NCI-H2227 (cell line): ENCODE measurements at regions not wholly inside any gene's neighbourhood (a gene's known extent, or its start where the extent isn't known, plus 50 kb on each side); places are given as distances from the start of the nearest gene placed in this dataset.

ENCODE experiments used
- DNase-seq: peaks from one replicate; lab custom pipeline; 2025; ENCODE audit not compliant: unreplicated experiment; lab: John Stamatoyannopoulos, UW

- no peak for DNase-seq
Observed at GRCh38 chr9:90012949-90013348, 408.1 kb downstream of the GADD45G start.

DNA sequence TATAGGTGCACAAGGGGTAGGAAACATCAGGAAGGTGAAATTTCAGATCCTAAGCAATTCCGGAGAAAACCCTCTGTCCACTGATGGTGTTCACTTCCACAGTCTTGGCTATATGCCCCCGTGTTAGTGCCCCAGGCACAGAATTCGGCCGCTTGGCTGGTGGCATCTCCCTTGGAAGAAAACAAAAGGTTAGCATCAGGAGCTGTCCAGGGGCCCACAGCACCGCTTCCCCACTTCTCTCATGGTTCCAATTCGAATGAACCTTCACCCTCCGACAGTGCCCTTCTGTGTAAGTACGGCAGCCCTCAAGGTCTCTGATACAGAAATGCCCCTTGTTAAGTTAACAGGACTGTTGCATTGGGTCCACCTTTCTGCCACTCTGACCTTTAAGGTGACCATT is 409.0 kb downstream of the GADD45G start:
- DNase-seq = no peak

GRCh38 chr9:90014421-90014820 is 409.6 kb downstream of the GADD45G start:
- no peak for DNase-seq

DNA sequence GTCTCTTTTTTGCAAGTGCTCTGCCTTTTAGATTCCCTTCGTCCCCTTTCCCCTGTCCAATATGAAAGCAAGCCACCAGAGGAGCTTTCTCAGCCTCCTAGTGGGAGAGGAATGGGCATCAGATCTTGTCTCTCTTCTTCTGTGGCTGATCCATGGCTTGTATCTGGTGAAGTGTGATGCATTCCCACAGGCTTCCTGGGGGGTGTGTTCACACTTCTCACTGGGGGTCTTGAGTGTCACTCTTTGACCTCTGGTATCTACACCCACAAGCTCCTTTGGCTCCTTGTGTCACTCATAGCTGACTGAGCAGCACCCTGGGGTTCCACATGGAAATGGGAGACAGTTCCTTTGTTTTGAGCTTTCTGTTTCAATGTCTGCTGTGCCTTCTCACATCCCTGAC is 411.5 kb downstream of the GADD45G start:
- no peak for DNase-seq

GRCh38 chr9:90017679-90018078 is 412.9 kb downstream of the GADD45G start:
- DNase-seq = no peak

DNA sequence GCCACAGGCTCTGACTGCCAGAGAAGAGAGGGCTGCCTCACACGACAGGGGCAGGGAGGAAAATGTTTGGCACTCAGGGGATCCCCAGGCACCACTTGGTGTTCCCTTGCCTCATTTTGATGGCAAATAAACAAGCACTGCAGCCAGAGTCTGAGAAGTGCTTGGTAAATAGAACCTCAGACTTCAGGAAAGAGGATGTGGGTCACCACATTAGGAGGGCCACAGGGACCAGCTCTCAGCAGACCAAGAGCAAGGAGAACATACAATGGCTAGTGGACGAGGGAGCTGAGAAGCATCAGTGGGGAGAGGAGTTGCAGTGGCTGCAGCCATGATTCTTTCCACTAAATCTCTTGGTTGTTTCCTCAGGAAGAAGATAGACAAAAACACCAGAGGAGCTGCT is 413.9 kb downstream of the GADD45G start:
- no peak for DNase-seq

DNA sequence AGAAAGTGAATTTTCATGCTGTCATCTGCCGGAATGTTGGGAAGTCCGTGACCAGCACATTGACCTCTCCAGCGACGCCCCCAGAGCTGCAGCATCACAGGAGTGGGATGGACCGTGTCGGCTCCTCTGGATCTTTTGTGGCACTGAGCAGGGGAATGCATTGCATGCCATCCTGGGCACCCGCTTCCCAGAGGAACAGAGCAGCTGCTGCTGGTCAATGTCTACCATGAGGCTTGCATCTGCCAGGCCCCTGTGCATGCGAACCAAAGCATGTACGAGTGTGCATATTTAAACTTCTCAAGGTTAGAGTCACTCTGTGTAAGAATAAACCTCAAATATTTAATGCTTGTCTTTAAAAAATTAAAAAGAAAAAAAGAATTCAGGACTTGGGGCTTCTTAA is 414.8 kb downstream of the GADD45G start:
- DNase-seq = no peak

DNA sequence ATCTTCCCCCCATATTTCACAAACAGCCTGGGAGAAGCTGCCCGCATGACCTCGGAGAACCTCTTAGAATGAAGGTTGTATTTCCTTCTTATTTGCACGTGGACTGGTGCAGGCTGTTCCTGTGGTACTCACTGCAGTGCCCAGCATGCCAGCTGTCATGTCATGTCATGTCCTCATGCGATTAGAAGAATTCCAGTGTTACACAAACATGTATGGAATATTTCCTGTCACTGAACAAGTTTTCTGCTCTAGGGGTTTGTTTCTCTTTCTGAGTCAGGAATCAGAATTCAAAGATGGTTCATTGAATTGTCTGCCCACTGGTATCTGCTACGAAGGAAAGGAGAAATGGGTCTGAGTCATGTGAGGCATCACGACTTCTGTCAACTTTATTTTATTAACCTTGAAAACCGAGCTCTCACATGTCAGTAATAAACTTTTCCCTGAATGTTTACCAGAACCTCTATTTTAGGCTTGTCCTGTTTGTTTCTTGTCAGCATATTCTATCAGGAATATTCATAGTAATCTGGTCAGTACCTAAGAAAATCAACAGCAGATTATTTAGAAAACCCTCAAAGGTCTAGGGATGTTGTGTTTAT is 415.6 kb downstream of the GADD45G start:
- DNase-seq = no peak

DNA sequence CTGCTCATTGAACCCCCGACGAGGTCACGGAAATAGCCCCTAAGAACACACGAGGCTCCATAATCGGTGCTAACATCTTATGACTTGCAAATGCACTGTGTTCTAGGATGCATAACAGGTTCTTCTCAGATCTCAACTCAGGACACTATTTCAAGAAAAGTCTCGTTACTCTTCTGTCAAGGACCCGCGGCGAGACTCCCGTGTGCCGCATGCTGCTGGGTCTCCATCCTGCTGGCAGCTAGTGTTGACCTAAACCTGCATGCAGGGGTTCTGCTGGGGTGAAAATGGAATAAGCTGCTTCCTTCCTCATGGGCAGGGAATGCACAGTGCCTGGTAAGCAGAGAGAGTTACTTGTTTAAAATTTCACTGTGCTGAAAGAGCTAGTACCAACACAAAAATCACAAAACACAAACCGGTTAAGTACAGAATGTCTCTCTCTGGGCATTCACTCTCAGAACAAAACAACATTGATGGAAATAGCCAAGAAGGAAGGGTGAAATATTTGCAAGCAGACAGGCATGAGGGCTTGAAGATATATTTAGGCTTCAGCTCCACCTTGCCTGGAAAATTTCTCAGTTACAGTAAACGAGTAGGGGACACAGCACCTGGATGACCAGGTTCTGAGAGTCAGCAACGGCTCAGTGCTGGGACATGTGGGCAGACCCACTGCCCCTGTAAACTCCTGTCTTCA is 416.5 kb downstream of the GADD45G start:
- no peak for DNase-seq

- DNase-seq = no peak
Observed at GRCh38 chr9:90022474-90022873, 417.7 kb downstream of the GADD45G start.

DNA sequence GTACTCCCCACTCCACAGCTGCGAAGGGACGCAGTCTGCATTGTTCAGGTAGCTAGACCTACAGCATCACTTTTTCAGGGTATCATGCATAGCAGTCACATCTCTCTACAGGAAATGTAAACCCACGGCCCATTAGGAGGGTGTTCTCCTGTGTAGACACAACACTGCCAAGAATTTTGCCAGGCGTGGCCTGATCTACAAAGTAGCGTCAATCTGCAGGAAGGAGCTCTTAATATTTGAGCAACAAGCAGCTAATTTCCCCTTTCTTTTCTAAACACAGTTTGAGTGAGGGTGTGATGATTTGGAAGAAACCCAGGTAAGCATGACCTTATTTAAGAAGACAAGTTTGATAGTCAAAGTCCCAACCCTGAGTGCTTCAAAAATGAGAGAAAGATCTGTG is 419.0 kb downstream of the GADD45G start:
- DNase-seq = no peak

DNA sequence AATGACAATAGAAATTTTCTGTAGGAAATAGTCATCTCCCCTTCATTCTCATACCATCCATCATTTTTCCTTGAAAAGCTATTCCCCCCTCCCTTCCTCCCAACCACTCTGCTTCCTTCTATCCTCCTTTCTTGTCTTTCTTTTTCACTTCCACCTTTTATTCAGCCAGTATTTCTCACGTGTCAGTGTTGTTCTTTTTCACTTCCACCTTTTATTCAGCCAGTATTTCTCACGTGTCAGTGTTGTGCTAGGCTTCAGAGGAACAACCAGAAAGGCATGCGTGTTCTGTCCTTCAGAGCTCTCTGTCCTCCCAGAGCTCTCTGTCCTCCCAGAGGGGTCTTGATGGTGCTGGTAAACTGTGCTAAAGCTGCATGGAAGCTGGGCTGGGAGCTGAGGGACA is 419.6 kb downstream of the GADD45G start:
- no peak for DNase-seq

DNA sequence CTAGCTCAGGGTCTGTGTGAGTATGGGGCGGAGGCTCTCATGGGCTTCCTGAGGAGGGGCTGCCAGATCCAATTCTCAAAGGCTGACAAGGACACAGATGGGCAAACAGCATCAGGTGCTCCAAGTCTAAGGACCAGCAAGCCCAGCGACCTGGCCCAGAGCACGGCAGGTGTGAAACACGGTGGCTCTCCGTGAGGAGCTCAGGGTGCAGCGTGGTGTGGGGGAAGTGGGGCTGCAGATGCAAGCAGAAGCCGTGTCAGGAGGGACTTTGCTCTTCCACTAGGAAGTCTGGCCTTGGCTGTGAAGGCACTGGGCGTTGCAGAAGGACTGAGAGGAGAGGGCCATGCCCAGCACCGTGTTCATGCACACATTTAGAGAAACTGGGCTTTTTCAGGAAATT is 420.0 kb downstream of the GADD45G start:
- no peak for DNase-seq

GRCh38 chr9:90025816-90026215 is 421.0 kb downstream of the GADD45G start:
- DNase-seq = no peak

DNA sequence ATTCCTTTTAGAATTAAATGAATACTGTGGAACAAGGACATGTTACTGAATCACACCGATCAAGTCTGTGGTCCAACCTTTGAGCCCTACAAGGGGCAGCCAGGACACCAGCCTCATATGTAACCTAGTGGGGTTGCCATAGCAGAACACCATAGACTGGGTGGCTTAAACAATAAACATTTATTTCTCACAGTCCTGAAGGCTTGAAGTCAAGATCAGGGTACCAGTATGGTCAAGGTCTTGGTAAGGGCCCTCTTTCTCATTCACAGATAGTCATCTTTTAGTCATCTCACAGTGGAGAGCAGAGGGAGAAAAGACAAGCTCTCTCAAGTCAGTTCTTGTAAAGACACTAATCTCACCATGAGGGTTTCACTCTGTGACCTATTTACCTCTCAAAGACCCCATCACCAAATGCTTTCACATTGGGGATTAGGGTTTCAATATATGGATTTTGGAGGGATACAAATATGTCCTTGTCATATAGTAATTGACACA is 422.5 kb downstream of the GADD45G start:
- DNase-seq = no peak

- DNase-seq = no peak
Observed at GRCh38 chr9:90029386-90029785, 424.6 kb downstream of the GADD45G start.

DNA sequence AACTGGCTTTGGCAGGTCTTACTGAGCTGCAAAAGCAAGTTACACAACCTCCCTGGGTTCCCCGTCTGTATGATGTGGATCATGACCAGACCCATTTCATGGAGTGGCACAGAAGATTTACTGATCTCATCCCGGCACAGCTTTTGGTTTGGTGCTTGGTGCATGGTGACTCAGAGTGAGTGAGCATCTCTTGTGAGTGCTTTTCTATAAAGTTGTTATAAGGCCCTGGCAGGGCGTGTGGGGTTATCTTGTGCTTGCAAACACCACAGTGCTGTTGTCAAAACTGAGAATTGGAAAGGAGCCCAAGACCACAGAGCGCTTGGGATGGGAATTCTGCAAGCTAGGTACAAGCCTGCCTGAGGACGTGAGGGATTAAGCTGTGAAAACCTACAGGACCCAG is 425.2 kb downstream of the GADD45G start:
- DNase-seq = no peak

- DNase-seq = peak; percentile 26
Observed at GRCh38 chr9:90032296-90033027, 427.6 kb downstream of the GADD45G start.

DNA sequence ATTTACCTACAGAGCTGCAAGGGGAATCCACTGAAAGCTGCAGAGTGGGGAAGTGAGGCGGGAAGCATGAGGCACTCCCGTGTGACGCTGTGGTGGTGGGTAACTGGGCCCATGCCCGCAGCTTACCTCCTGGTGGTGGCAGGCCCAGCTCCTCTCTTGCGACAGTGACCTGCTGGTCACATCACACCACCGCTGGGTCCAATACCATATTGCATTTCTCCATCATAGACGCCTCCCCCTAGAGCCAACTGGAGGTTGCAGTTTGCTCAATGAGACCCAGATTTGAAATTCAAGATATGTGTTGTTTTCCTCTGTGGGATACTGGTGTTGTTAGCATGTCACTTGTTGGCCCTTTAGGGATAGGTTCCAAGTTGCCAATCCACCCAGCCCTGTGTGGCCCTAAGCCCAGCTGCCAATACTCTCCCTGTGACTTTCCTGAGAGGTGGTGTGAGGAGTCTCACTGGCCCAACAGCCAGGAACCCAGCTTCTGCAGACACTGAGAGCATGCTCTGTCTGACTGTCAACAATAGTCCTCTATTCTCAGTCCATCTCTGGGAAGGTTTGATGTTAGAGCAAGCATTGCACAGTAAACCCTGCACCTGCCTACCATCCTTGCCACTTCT is 428.3 kb downstream of the GADD45G start:
- no peak for DNase-seq

GRCh38 chr9:90034071-90034470 is 429.3 kb downstream of the GADD45G start:
- no peak for DNase-seq

- DNase-seq = no peak
Observed at GRCh38 chr9:90035471-90035870, 430.7 kb downstream of the GADD45G start.
